VCaP (cell line): ENCODE measurements at regions not wholly inside any gene's neighbourhood (a gene's known extent, or its start where the extent isn't known, plus 50 kb on each side); places are given as distances from the start of the nearest gene placed in this dataset.

Experiments
- H3K27ac ChIP-seq: fragments of 450-650 bp; 2 replicates; pipeline ENCODE4 v1.5.1; 2017
- CTCF ChIP-seq: fragments of 450-650 bp; conservative IDR thresholded peaks from 2 replicates; pipeline ENCODE4 v1.5.1; 2017; ENCODE audit warnings: mild to moderate bottlenecking, moderate library complexity

GRCh38 chr6:105985098-105985815 lies 100.9 kb upstream of the PRDM1 start:
- no peak overlapping the region for H3K27ac ChIP-seq
- TF ChIP-seq CTCF: no peak

GRCh38 chr6:105983763-105984162 lies 102.4 kb upstream of the PRDM1 start:
- H3K27ac ChIP-seq: no peak overlapping the region
- TF ChIP-seq CTCF: no peak

- H3K27ac ChIP-seq: no peak overlapping the region
Measured at GRCh38 chr6:105982761-105983540, 103.2 kb upstream of the PRDM1 start.

GRCh38 chr6:105981888-105982358 lies 104.2 kb upstream of the PRDM1 start:
- TF ChIP-seq CTCF: no peak
- no peak overlapping the region for H3K27ac ChIP-seq

More at GRCh38 chr6:105982761-105983540, 103.2 kb upstream of the PRDM1 start:
- TF ChIP-seq CTCF: no peak

GRCh38 chr6:105981002-105981887 lies 104.9 kb upstream of the PRDM1 start:
- TF ChIP-seq CTCF: no peak
- no peak overlapping the region for H3K27ac ChIP-seq

GRCh38 chr6:105978974-105979373 lies 107.2 kb upstream of the PRDM1 start:
- TF ChIP-seq CTCF: no peak
- no peak overlapping the region for H3K27ac ChIP-seq

- no peak overlapping the region for H3K27ac ChIP-seq
- no peak for TF ChIP-seq CTCF
Measured at GRCh38 chr6:105977934-105978504, 108.1 kb upstream of the PRDM1 start.
